Natural killer cell (primary cell): ENCODE measurements at regions not wholly inside any gene's neighbourhood (a gene's known extent, or its start where the extent isn't known, plus 50 kb on each side); places are given as distances from the start of the nearest gene placed in this dataset.
"Not testable (repeated sequence)": the region's sequence is repeated elsewhere in the genome, so short reads cannot be mapped to it uniquely, and the experiment has no call there.

ENCODE experiments used
- ATAC-seq, 3 donors: fragments of 150-1000 bp in 2 of 3; fragments of 200-7000 bp in 1 of 3; cut with Tn5 transposase; 1 replicate in 1 of 3; 2 replicates in 2 of 3; pipeline ENCODE4 v1.10.0; 2021; ENCODE audit warnings: mild to moderate bottlenecking in 2 of 3, moderate library complexity in 2 of 3
- DNase-seq, 2 donors: peaks; one replicate each; pipeline versions ENCODE4 v3.0.0 to v3.0.0-alpha.2; 2013 to 2021; ENCODE audit warnings: mixed read lengths in 1 of 2
- H3K27ac ChIP-seq: one replicate; pipeline ENCODE4 v1.5.1; 2013; ENCODE audit warnings: mild to moderate bottlenecking, low read length
- H3K27me3 ChIP-seq: one replicate; pipeline ENCODE4 v1.6.1; 2013; ENCODE audit warnings: low read length; ENCODE audit not compliant: control insufficient read depth, insufficient read depth
- H3K36me3 ChIP-seq: one replicate; pipeline ENCODE4 v1.6.1; 2013; ENCODE audit warnings: low read length; ENCODE audit not compliant: control insufficient read depth, insufficient read depth
- H3K4me1 ChIP-seq: one replicate; pipeline ENCODE4 v1.6.1; 2013; ENCODE audit warnings: low read length; ENCODE audit not compliant: control insufficient read depth, insufficient read depth
- H3K4me3 ChIP-seq: one replicate; pipeline ENCODE4 v1.5.1; 2013; ENCODE audit warnings: low read length
- H3K9me3 ChIP-seq: one replicate; pipeline ENCODE4 v1.6.1; 2013; ENCODE audit warnings: low read length; ENCODE audit not compliant: control insufficient read depth, insufficient read depth
- H3K27ac Mint-ChIP-seq, 2 donors: one replicate each; pipeline ENCODE4 v1.8.0; 2022; ENCODE audit warnings: mild to moderate bottlenecking in 2 of 2, mixed read lengths in 2 of 2, moderate library complexity in 1 of 2
- H3K27me3 Mint-ChIP-seq, 2 donors: one replicate each; pipeline ENCODE4 v1.8.0; 2022; ENCODE audit warnings: low read depth in 2 of 2, mixed read lengths in 2 of 2
- H3K36me3 Mint-ChIP-seq: one replicate; pipeline ENCODE4 v1.8.0; 2022; ENCODE audit warnings: mixed read lengths
- H3K4me1 Mint-ChIP-seq, 2 donors: one replicate each; pipeline ENCODE4 v1.8.0; 2022; ENCODE audit warnings: mixed read lengths in 2 of 2
- H3K4me3 Mint-ChIP-seq: one replicate; pipeline ENCODE4 v1.8.0; 2022; ENCODE audit warnings: mild to moderate bottlenecking, moderate library complexity, mixed read lengths
- H3K9me3 Mint-ChIP-seq, 2 donors: one replicate each; pipeline ENCODE4 v1.8.0; 2022; ENCODE audit warnings: mixed read lengths in 2 of 2
- WGBS: methylation state at CpG from one replicate; pipeline ENCODE4 v1.1.7; 2013; ENCODE audit warnings: missing lambda C conversion rate; ENCODE audit not compliant: insufficient coverage; 5-methylcytosine and 5-hydroxymethylcytosine counted together
- intact Hi-C: fragments of 100-400 bp; cut with micrococcal nuclease; formaldehyde crosslinking; loops from one replicate; pipeline ENCODE4 v1.14.2; 2022
- TF ChIP-seq, protein P1 (sequence below): fragments of 200-600 bp; IDR thresholded peaks from one replicate; pipeline ENCODE4 v1.8.0; 2022; ENCODE audit warnings: antibody characterized with exemption

DNA sequence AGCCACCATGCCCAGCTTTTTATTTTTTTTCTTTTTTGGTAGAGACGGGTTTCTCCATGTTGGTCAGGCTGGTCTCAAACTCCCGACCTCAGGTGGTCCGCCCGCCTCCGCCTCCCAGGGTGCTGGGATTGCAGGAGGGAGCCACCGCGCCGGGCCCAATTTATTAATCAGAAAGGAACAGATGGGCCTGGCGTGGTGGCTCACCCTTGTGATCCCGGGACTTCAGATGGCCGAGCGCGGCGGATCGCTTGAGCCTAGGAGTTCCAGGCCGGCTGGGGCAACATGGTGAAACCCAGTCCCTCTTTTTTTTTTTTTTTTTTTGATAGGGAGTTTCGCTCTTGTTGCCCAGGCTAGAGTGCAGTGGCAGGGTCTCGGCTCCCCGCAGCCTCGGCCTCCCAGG, 64.6 kb downstream of the GOLGA6L7 start:
- Histone ChIP-seq H3K36me3 (no peaks in the 10 kb centered on the region), H3K9me3 (no peaks in the 10 kb centered on the region), H3K4me3 (no peak overlapping the region), H3K27ac (no peak overlapping the region), H3K27me3 (no peaks in the 10 kb centered on the region), H3K4me1 (no peaks in the 10 kb centered on the region)
- 96% methylated on average over 20 of the region's 20 CpGs for WGBS
- peaks cover 11 to 16% of the 10 kb centered on the region in 2 donors for H3K27me3 Mint-ChIP-seq
- no peak overlapping the region for H3K4me3 Mint-ChIP-seq
- ATAC-seq (no peak), DNase-seq (no peak)
- no peaks in the 10 kb centered on the region for H3K4me1 Mint-ChIP-seq
- no peaks in the 10 kb centered on the region for H3K9me3 Mint-ChIP-seq
- H3K36me3 Mint-ChIP-seq: no peaks in the 10 kb centered on the region
- intact Hi-C loops: no loop called here
- no peak overlapping the region for H3K27ac Mint-ChIP-seq
- TF ChIP-seq, protein P1, sequence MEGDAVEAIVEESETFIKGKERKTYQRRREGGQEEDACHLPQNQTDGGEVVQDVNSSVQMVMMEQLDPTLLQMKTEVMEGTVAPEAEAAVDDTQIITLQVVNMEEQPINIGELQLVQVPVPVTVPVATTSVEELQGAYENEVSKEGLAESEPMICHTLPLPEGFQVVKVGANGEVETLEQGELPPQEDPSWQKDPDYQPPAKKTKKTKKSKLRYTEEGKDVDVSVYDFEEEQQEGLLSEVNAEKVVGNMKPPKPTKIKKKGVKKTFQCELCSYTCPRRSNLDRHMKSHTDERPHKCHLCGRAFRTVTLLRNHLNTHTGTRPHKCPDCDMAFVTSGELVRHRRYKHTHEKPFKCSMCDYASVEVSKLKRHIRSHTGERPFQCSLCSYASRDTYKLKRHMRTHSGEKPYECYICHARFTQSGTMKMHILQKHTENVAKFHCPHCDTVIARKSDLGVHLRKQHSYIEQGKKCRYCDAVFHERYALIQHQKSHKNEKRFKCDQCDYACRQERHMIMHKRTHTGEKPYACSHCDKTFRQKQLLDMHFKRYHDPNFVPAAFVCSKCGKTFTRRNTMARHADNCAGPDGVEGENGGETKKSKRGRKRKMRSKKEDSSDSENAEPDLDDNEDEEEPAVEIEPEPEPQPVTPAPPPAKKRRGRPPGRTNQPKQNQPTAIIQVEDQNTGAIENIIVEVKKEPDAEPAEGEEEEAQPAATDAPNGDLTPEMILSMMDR: no peak

DNA sequence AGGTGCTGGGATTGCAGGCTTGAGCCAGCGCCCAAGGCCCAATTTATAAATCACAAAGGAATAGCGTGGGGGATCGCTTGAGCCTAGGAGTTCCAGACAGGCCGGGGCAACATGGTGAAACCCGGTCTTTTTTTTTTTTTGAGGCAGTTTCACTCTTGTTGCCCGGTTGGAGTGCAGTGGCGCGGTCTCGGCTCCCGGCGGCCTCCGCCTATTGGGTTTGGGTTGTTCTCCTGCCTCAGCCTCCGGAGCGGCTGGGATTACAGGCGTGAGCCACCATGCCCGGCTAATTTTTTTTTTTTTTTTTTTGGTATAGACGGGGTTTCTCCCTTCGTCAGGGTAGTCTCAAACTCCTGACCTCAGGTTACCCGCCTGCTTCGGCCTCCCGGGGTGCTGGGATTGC, 65.0 kb downstream of the GOLGA6L7 start:
- Mint-ChIP-seq H3K4me3 (no peak overlapping the region), H3K27me3 (peaks cover 11 to 16% of the 10 kb centered on the region in 2 donors), H3K9me3 (no peaks in the 10 kb centered on the region), H3K27ac (no peak overlapping the region), H3K4me1 (no peaks in the 10 kb centered on the region), H3K36me3 (no peaks in the 10 kb centered on the region)
- no peak for DNase-seq
- 96% methylated on average over 21 of the region's 21 CpGs for WGBS
- no peak for ATAC-seq
- Histone ChIP-seq H3K9me3 (no peaks in the 10 kb centered on the region), H3K27me3 (no peaks in the 10 kb centered on the region), H3K4me1 (no peaks in the 10 kb centered on the region), H3K36me3 (no peaks in the 10 kb centered on the region), H3K27ac (no peak overlapping the region), H3K4me3 (no peak overlapping the region)
- intact Hi-C loops: no loop called here
- TF ChIP-seq, protein P1: no peak

DNA sequence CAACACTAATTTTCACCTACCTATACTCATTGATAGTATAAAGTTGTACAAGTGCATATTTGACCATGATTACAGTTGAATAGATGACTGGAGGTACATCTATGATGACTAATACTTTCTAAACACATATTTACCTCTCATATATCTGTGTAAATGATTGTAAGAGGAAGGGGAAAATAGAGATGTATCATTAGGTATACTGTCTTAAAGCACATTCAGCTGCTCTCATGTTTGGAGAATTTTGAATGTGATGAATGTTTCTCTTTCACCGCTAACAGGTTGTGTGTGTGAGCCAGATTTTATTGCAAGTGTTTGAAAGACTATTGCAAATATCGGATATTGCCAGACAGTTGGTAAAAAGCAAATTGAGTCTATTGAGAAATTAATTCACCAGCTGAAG, 66.2 kb upstream of the GOLGA8M start:
- not testable (repeated sequence) for H3K9me3 Mint-ChIP-seq

DNA sequence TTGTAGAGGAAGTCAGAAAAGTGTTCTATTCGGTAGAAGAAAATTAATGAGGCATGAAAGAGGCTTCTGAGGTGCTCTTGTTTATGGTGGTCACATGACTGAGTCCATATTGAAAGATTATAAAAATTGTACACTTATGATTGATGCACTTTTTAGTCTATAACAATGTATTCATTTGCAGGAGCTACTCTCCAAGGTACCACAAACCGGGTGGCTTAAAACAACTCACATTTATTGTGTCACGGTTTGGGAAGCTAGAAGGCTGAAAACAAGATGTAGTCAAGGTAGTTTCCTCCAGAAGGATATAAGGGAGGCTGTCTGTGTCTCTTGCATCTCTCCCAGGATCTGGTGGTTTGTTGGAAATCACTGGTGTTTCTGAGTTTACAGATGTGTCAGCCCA, 60.6 kb upstream of the GOLGA8M start:
- intact Hi-C loops: not testable (repeated sequence)

More for the DNA sequence above, 66.2 kb upstream of the GOLGA8M start:
- H3K27me3 Mint-ChIP-seq, H3K4me1 ChIP-seq, DNase-seq, H3K4me3 Mint-ChIP-seq, H3K4me3 ChIP-seq, H3K27me3 ChIP-seq, intact Hi-C loops, H3K36me3 Mint-ChIP-seq, H3K4me1 Mint-ChIP-seq, ATAC-seq, H3K27ac ChIP-seq, H3K36me3 ChIP-seq, H3K27ac Mint-ChIP-seq, H3K9me3 ChIP-seq: not testable (repeated sequence)
- 100% methylated on average over 1 of the region's 2 CpGs for WGBS

More for the DNA sequence above, 60.6 kb upstream of the GOLGA8M start:
- not testable (repeated sequence) for H3K4me3 ChIP-seq, H3K36me3 ChIP-seq, H3K27me3 Mint-ChIP-seq, H3K27ac Mint-ChIP-seq, H3K27me3 ChIP-seq, H3K4me1 ChIP-seq, H3K36me3 Mint-ChIP-seq, ATAC-seq, DNase-seq, H3K9me3 ChIP-seq, H3K9me3 Mint-ChIP-seq, H3K4me1 Mint-ChIP-seq, H3K4me3 Mint-ChIP-seq, H3K27ac ChIP-seq
- 95% methylated on average over 2 of the region's 3 CpGs for WGBS
